ENCODE measurements at regions not wholly inside any gene's neighbourhood (a gene's known extent, or its start where the extent isn't known, plus 50 kb on each side); places are given as distances from the start of the nearest gene placed in this dataset.

DNA sequence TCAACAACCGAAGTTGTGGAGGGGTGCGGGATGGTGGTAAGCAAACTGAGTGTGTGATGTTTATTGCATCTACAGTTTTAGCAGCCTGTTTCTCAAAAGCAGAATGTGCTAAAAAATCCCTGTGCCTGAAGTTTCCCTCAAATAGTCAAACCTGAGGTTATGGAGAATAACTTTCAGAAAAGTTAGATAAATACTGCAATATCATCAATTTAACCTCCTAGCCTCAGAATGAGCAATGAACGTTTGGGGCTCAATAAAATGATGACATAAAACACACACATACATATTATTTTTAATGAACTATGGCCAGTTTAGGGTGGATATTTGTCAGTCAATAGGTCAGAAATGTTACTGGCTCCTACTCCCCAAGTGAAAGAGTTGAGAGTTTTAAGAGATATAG, 201.6 kb downstream of the SEMA6D start:
- H3K4me3 Mint-ChIP-seq, result no peak overlapping the region
- no peaks in the 10 kb centered on the region for H3K27me3 Mint-ChIP-seq
- DNase-seq (ENCODE audit: extremely low spot score, unreplicated experiment), result no peak
- no peak overlapping the region for H3K27ac Mint-ChIP-seq
- TF ChIP-seq, protein P1, sequence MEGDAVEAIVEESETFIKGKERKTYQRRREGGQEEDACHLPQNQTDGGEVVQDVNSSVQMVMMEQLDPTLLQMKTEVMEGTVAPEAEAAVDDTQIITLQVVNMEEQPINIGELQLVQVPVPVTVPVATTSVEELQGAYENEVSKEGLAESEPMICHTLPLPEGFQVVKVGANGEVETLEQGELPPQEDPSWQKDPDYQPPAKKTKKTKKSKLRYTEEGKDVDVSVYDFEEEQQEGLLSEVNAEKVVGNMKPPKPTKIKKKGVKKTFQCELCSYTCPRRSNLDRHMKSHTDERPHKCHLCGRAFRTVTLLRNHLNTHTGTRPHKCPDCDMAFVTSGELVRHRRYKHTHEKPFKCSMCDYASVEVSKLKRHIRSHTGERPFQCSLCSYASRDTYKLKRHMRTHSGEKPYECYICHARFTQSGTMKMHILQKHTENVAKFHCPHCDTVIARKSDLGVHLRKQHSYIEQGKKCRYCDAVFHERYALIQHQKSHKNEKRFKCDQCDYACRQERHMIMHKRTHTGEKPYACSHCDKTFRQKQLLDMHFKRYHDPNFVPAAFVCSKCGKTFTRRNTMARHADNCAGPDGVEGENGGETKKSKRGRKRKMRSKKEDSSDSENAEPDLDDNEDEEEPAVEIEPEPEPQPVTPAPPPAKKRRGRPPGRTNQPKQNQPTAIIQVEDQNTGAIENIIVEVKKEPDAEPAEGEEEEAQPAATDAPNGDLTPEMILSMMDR (conservative IDR thresholded peaks at IDR 0.05), result no peak
- no peaks in the 10 kb centered on the region for H3K4me1 Mint-ChIP-seq (ENCODE audit: unreplicated experiment)
- H3K9me3 Mint-ChIP-seq, result no peaks in the 10 kb centered on the region
- no peaks in the 10 kb centered on the region for H3K36me3 Mint-ChIP-seq

DNA sequence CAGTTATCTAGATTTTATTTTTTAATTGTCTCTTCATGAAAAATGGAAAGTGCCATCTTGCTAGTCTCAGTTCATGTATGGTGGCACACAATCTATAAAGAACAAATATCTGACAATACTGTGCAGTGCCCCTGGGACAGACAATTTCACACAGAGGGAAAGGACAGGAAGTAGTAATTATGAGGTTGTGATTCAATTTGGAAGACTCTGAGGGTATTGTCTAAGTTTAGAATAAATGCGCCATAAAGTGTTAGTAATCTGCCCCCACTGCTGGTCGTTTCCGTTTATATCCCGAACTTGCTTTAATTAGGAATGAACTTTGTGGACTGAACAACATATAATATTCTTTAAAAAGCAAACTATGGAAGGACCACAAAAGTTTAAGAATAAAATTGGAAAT, 196.4 kb upstream of the SLC24A5 start:
- Mint-ChIP-seq H3K9me3 (no peaks in the 10 kb centered on the region), H3K36me3 (no peaks in the 10 kb centered on the region), H3K4me3 (no peak overlapping the region), H3K27ac (no peak overlapping the region), H3K27me3 (no peaks in the 10 kb centered on the region), H3K4me1 (ENCODE audit: unreplicated experiment) (no peaks in the 10 kb centered on the region)
- no peak for DNase-seq (ENCODE audit: extremely low spot score, unreplicated experiment)
- TF ChIP-seq, protein P1 (conservative IDR thresholded peaks at IDR 0.05), result no peak

DNA sequence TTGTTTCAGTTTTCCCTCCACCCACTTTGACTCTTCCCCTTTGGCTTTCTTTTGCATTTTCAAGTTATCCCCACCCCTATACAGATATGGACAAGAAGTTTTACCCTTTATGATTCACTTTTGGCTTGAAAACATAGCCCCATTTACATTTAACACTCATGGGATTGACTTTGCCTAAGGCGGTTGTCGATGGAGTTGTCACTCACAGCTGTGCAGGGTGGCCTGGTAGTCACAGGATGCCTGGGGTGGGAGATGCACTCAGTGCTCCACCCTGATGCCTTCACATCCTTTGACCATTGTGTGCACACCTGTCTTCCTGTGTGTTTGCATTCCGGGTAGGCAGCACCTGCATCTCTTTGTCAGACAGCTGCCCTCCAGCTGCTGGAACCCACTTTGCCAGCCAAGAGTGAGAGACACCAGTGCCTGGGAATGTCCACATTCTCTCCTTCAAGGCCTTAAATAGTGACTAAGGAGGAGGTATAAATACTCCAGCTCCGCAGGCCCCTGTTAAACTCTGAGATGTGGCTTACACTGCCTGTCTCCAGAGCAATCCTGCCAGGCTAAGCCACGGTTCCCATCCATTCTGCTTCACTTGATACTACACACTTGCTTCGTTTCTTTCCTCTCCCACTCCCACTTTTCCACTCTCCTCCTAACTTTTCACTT, 191.5 kb upstream of the SLC24A5 start:
- Mint-ChIP-seq H3K4me3 (no peak overlapping the region), H3K9me3 (no peaks in the 10 kb centered on the region), H3K36me3 (no peaks in the 10 kb centered on the region), H3K27ac (no peak overlapping the region), H3K27me3 (peaks cover 3% of the 10 kb centered on the region), H3K4me1 (ENCODE audit: unreplicated experiment) (no peaks in the 10 kb centered on the region)
- TF ChIP-seq, protein P1 (conservative IDR thresholded peaks at IDR 0.05), result no peak
- DNase-seq (ENCODE audit: extremely low spot score, unreplicated experiment), result no peak

DNA sequence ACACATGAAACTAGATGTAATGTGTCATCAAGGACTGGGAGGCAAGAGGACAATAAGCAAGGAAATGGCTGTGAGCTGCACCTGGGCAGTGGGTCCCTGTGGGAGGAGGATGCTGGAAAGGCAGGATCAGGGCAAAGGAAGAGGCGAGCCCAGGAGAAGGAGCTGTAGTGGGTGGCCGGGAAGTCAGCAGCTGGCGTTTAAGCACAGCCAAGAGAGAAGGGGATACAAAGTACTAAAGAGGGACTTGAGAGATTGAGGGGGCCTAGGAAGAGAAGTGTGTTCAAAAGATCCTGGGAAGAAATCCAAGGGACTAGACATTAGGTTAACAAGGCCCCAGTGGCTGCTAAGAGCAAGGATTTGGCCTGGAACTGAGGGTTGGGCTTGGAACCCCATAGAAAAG, 188.5 kb upstream of the SLC24A5 start:
- TF ChIP-seq, protein P1 (conservative IDR thresholded peaks at IDR 0.05), result no peak
- H3K27ac Mint-ChIP-seq, result no peak overlapping the region
- no peaks in the 10 kb centered on the region for H3K36me3 Mint-ChIP-seq
- no peaks in the 10 kb centered on the region for H3K9me3 Mint-ChIP-seq
- no peak overlapping the region for H3K4me3 Mint-ChIP-seq
- no peaks in the 10 kb centered on the region for H3K4me1 Mint-ChIP-seq (ENCODE audit: unreplicated experiment)
- DNase-seq (ENCODE audit: extremely low spot score, unreplicated experiment), result no peak
- H3K27me3 Mint-ChIP-seq, result peaks cover 8% of the 10 kb centered on the region

DNA sequence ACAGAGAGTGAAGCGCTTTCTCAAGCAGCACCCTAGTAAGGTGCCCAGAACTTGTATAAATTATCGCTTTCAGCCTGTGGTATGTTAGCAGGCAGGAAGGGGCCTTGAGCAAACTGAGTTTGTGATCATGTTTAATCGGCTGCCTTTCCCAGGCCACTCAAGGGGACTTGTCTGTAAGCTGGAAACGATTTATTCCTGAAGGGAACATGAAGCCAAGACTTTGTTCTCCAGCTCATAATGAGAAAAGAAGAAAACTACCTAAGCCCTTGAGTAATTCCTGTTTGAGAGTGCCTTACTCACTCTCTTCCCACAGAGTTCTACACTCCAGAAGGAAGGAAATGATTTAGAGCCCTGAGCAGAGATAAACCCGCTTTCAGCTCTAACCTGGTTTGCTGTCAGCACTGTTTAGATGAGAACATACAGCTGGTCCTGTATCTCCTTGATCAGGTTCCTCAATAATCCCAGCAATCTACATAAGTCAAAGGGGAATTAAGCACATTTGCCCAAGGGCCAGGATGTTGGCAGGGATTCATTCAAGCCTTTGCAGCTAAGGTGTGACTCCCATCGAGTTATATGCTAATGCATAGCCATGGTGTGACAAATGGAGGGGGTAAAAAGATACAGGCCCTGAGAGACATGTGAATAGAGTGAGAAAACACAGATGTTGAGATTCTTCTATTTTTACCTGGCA, 187.7 kb upstream of the SLC24A5 start:
- peaks cover 8% of the 10 kb centered on the region for H3K27me3 Mint-ChIP-seq
- H3K4me3 Mint-ChIP-seq, result no peak overlapping the region

More for the DNA sequence above, 187.7 kb upstream of the SLC24A5 start:
- Mint-ChIP-seq H3K27ac (no peak overlapping the region), H3K9me3 (no peaks in the 10 kb centered on the region), H3K4me1 (ENCODE audit: unreplicated experiment) (no peaks in the 10 kb centered on the region), H3K36me3 (no peaks in the 10 kb centered on the region)
- no peak for DNase-seq (ENCODE audit: extremely low spot score, unreplicated experiment)
- TF ChIP-seq, protein P1 (conservative IDR thresholded peaks at IDR 0.05), result no peak

Measured in type B pancreatic cell (in vitro differentiated cells).